ENCODE measurements at regions not wholly inside any gene's neighbourhood (a gene's known extent, or its start where the extent isn't known, plus 50 kb on each side); places are given as distances from the start of the nearest gene placed in this dataset.

DNA sequence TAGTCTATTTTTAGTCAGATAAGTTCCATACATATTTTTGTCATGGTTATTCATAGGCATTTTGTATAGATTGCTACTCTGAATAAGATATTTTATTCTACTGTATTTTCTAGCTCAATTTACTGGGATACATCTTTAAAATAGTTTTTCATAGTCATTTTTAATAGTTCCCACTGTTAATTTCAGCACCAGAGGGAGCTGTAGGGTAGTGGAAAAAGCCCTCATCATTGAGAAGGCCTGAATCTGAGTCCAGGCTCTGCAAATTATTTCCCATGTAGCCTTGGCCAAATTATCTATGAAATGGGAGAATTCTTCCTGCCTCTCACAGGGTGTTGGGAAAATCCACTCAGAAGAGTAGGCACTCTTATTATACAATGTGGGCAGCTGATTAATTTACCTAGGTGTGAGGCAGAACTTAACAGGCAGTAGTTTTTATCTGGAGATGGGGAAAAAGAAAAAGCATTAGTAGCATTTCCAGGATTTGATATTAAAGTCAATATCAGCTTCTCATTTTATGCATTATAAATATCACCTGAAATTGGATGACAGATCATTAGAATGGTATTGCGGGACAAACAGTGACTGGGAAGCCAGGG is 102.9 kb upstream of the PAQR3 start:
- no peaks in the 10 kb centered on the region for H4K20me1 ChIP-seq (ENCODE audit: low read depth)
- no peak overlapping the region for H3K27ac Mint-ChIP-seq
- H3K27me3 ChIP-seq: no peaks in the 10 kb centered on the region
- H3K27ac ChIP-seq: no peak overlapping the region
- no peaks in the 10 kb centered on the region for H3K9me3 ChIP-seq (ENCODE audit: low read depth)
- no peaks in the 10 kb centered on the region for H3F3A ChIP-seq (ENCODE audit: low read depth)
- H3K9me3 Mint-ChIP-seq: no peaks in the 10 kb centered on the region
- peak; percentile 48 for DNase-seq (ENCODE audit: low spot score)
- H3K27me3 Mint-ChIP-seq (ENCODE audit: insufficient read depth, low read depth): no peaks in the 10 kb centered on the region
- H2AFZ ChIP-seq (replicated peaks): no peak overlapping the region
- no peak overlapping the region for H3K9ac ChIP-seq
- H3K4me3 Mint-ChIP-seq: no peak overlapping the region
- H3K36me3 Mint-ChIP-seq: no peaks in the 10 kb centered on the region
- no peak overlapping the region for H3K4me2 ChIP-seq
- H3K4me3 ChIP-seq: no peak overlapping the region
- H3K4me1 ChIP-seq: no peaks in the 10 kb centered on the region
- no peaks in the 10 kb centered on the region for H3K36me3 ChIP-seq
- no peaks in the 10 kb centered on the region for H3K4me1 Mint-ChIP-seq
- TF ChIP-seq EZH2phosphoT487 (IDR thresholded peaks at IDR 0.05) (no peak), CTCF (IDR thresholded peaks at IDR 0.05) (peak; percentile 77), EZH2 (IDR thresholded peaks at IDR 0.05) (no peak)
- H3K79me2 ChIP-seq (ENCODE audit: low read depth): no peaks in the 10 kb centered on the region

GRCh38 chr4:79034544-79034943 is 95.3 kb upstream of the PAQR3 start:
- Histone ChIP-seq H4K20me1 (ENCODE audit: low read depth) (no peaks in the 10 kb centered on the region), H3K9ac (no peak overlapping the region), H3K27ac (no peak overlapping the region), H3K27me3 (no peaks in the 10 kb centered on the region), H3K4me2 (no peak overlapping the region), H3K4me3 (no peak overlapping the region), H2AFZ (replicated peaks) (no peak overlapping the region), H3K9me3 (ENCODE audit: low read depth) (no peaks in the 10 kb centered on the region), H3K4me1 (no peaks in the 10 kb centered on the region), H3F3A (ENCODE audit: low read depth) (no peaks in the 10 kb centered on the region), H3K36me3 (no peaks in the 10 kb centered on the region), H3K79me2 (ENCODE audit: low read depth) (no peaks in the 10 kb centered on the region)
- no peak overlapping the region for H3K4me3 Mint-ChIP-seq
- no peak overlapping the region for H3K27ac Mint-ChIP-seq
- TF ChIP-seq EZH2 (IDR thresholded peaks at IDR 0.05) (no peak), CTCF (IDR thresholded peaks at IDR 0.05) (no peak), EZH2phosphoT487 (IDR thresholded peaks at IDR 0.05) (no peak)
- no peaks in the 10 kb centered on the region for H3K9me3 Mint-ChIP-seq
- no peaks in the 10 kb centered on the region for H3K4me1 Mint-ChIP-seq
- no peak for DNase-seq (ENCODE audit: low spot score)
- H3K27me3 Mint-ChIP-seq (ENCODE audit: insufficient read depth, low read depth): no peaks in the 10 kb centered on the region
- H3K36me3 Mint-ChIP-seq: no peaks in the 10 kb centered on the region

GRCh38 chr4:79030973-79031372 is 91.7 kb upstream of the PAQR3 start:
- no peak overlapping the region for H3K4me3 Mint-ChIP-seq
- no peaks in the 10 kb centered on the region for H3K36me3 ChIP-seq
- no peaks in the 10 kb centered on the region for H3K27me3 Mint-ChIP-seq (ENCODE audit: insufficient read depth, low read depth)
- H3K27ac ChIP-seq: no peak overlapping the region
- H2AFZ ChIP-seq (replicated peaks): no peak overlapping the region
- no peaks in the 10 kb centered on the region for H3K27me3 ChIP-seq
- no peak overlapping the region for H3K27ac Mint-ChIP-seq
- H3K9ac ChIP-seq: no peak overlapping the region
- no peaks in the 10 kb centered on the region for H4K20me1 ChIP-seq (ENCODE audit: low read depth)
- no peaks in the 10 kb centered on the region for H3K79me2 ChIP-seq (ENCODE audit: low read depth)
- no peak overlapping the region for H3K4me2 ChIP-seq
- H3K9me3 Mint-ChIP-seq: no peaks in the 10 kb centered on the region
- no peaks in the 10 kb centered on the region for H3K4me1 Mint-ChIP-seq
- TF ChIP-seq EZH2phosphoT487 (IDR thresholded peaks at IDR 0.05) (no peak), EZH2 (IDR thresholded peaks at IDR 0.05) (no peak), CTCF (IDR thresholded peaks at IDR 0.05) (no peak)
- H3K36me3 Mint-ChIP-seq: no peaks in the 10 kb centered on the region
- H3K9me3 ChIP-seq (ENCODE audit: low read depth): no peaks in the 10 kb centered on the region
- DNase-seq (ENCODE audit: low spot score): no peak
- H3K4me1 ChIP-seq: no peaks in the 10 kb centered on the region
- H3F3A ChIP-seq (ENCODE audit: low read depth): no peaks in the 10 kb centered on the region
- no peak overlapping the region for H3K4me3 ChIP-seq

Measured in neural progenitor cell (in vitro differentiated cells).